Large intestine (tissue), 3 donors: ENCODE measurements at regions not wholly inside any gene's neighbourhood (a gene's known extent, or its start where the extent isn't known, plus 50 kb on each side); places are given as distances from the start of the nearest gene placed in this dataset.
"Not testable (repeated sequence)": the region's sequence is repeated elsewhere in the genome, so short reads cannot be mapped to it uniquely, and the experiment has no call there.

Experiments
- DNase-seq, 2 donors: peaks; one replicate each; pipeline versions ENCODE4 v3.0.0 to v3.0.0-alpha.2; 2013
- H3K27ac ChIP-seq: one replicate; pipeline ENCODE4 v1.5.1; 2013; ENCODE audit warnings: low read length
- H3K27me3 ChIP-seq: 2 replicates; pipeline ENCODE4 v1.6.1; 2013; ENCODE audit warnings: low read length; ENCODE audit not compliant: control insufficient read depth, insufficient read depth
- H3K36me3 ChIP-seq: 2 replicates; pipeline ENCODE4 v1.6.1; 2013; ENCODE audit warnings: low read length; ENCODE audit not compliant: control insufficient read depth, insufficient read depth
- H3K4me1 ChIP-seq: one replicate; pipeline ENCODE4 v1.6.1; 2013; ENCODE audit warnings: low read length; ENCODE audit not compliant: control insufficient read depth, insufficient read depth
- H3K4me3 ChIP-seq: one replicate; pipeline ENCODE4 v1.5.1; 2013; ENCODE audit warnings: low read length
- H3K9me3 ChIP-seq: one replicate; pipeline ENCODE4 v1.6.1; 2013; ENCODE audit warnings: mild to moderate bottlenecking, low read depth, low read length, moderate library complexity; ENCODE audit not compliant: control insufficient read depth
- WGBS: methylation state at CpG from one replicate; pipeline ENCODE4 v1.1.5; 2013; ENCODE audit warnings: low lambda C conversion rate; ENCODE audit not compliant: insufficient coverage; 5-methylcytosine and 5-hydroxymethylcytosine counted together

GRCh38 chr5:28957450-28957849 lies 1919.1 kb upstream of the CDH9 start:
- H3K27me3 ChIP-seq = no peaks in the 10 kb centered on the region
- no peaks in the 10 kb centered on the region for H3K9me3 ChIP-seq
- no peak overlapping the region for H3K27ac ChIP-seq
- no peak for DNase-seq
- H3K4me3 ChIP-seq = no peak overlapping the region
- no peaks in the 10 kb centered on the region for H3K4me1 ChIP-seq
- no peaks in the 10 kb centered on the region for H3K36me3 ChIP-seq

- Histone ChIP-seq H3K27me3 (no peaks in the 10 kb centered on the region), H3K9me3 (no peaks in the 10 kb centered on the region), H3K27ac (no peak overlapping the region), H3K36me3 (no peaks in the 10 kb centered on the region), H3K4me3 (no peak overlapping the region), H3K4me1 (no peaks in the 10 kb centered on the region)
- 93% methylated on average over 2 of the region's 4 CpGs for WGBS
- DNase-seq = no peak
Observed at GRCh38 chr5:28954074-28954473, 1915.7 kb upstream of the CDH9 start.

- H3K4me1 ChIP-seq = no peaks in the 10 kb centered on the region
- H3K4me3 ChIP-seq = no peak overlapping the region
- no peak for DNase-seq
- WGBS = 79% methylated on average over 2 of the region's 2 CpGs
- no peaks in the 10 kb centered on the region for H3K36me3 ChIP-seq
- H3K27me3 ChIP-seq = no peaks in the 10 kb centered on the region
- H3K27ac ChIP-seq = no peak overlapping the region
- no peaks in the 10 kb centered on the region for H3K9me3 ChIP-seq
Observed at GRCh38 chr5:28947865-28948264, 1909.5 kb upstream of the CDH9 start.

GRCh38 chr5:28945859-28946258 lies 1907.5 kb upstream of the CDH9 start:
- no peak for DNase-seq
- H3K9me3 ChIP-seq = no peaks in the 10 kb centered on the region

GRCh38 chr5:28929366-28929765 lies 1891.0 kb upstream of the CDH9 start:
- not testable (repeated sequence) for DNase-seq, H3K27ac ChIP-seq, H3K27me3 ChIP-seq, H3K4me1 ChIP-seq, H3K36me3 ChIP-seq, H3K4me3 ChIP-seq
- WGBS = no CpG with 5 or more reads among the region's 24 CpGs
- peaks cover 24% of the 10 kb centered on the region for H3K9me3 ChIP-seq

More at GRCh38 chr5:28945859-28946258, 1907.5 kb upstream of the CDH9 start:
- no peak overlapping the region for H3K27ac ChIP-seq
- H3K36me3 ChIP-seq = no peaks in the 10 kb centered on the region
- no peak overlapping the region for H3K4me3 ChIP-seq
- H3K4me1 ChIP-seq = no peaks in the 10 kb centered on the region
- H3K27me3 ChIP-seq = no peaks in the 10 kb centered on the region

GRCh38 chr5:28928327-28928790 lies 1890.0 kb upstream of the CDH9 start:
- H3K36me3 ChIP-seq, H3K4me3 ChIP-seq, H3K27ac ChIP-seq, H3K4me1 ChIP-seq, H3K27me3 ChIP-seq, DNase-seq: not testable (repeated sequence)
- peaks cover 24% of the 10 kb centered on the region for H3K9me3 ChIP-seq
- no CpG with 5 or more reads among the region's 23 CpGs for WGBS

GRCh38 chr5:28927559-28928326 lies 1889.4 kb upstream of the CDH9 start:
- Histone ChIP-seq H3K4me1 (no peaks in the 10 kb centered on the region), H3K9me3 (peaks cover 24% of the 10 kb centered on the region), H3K4me3 (no peak overlapping the region), H3K36me3 (no peaks in the 10 kb centered on the region), H3K27me3 (no peaks in the 10 kb centered on the region), H3K27ac (no peak overlapping the region)
- no peak for DNase-seq
- WGBS = no CpG with 5 or more reads among the region's 71 CpGs

GRCh38 chr5:28926422-28926821 lies 1888.0 kb upstream of the CDH9 start:
- Histone ChIP-seq H3K36me3 (no peaks in the 10 kb centered on the region), H3K4me1 (no peaks in the 10 kb centered on the region), H3K27ac (no peak overlapping the region), H3K9me3 (peaks cover 24% of the 10 kb centered on the region), H3K4me3 (no peak overlapping the region), H3K27me3 (no peaks in the 10 kb centered on the region)
- DNase-seq = no peak
- WGBS = no CpG with 5 or more reads among the region's 17 CpGs

- DNase-seq = no peak
- Histone ChIP-seq H3K27ac (no peak overlapping the region), H3K27me3 (no peaks in the 10 kb centered on the region), H3K4me3 (no peak overlapping the region), H3K36me3 (no peaks in the 10 kb centered on the region), H3K9me3 (no peaks in the 10 kb centered on the region), H3K4me1 (no peaks in the 10 kb centered on the region)
- WGBS = 100% methylated on average over 1 of the region's 2 CpGs
Observed at GRCh38 chr5:28917631-28918030, 1879.2 kb upstream of the CDH9 start.

- Histone ChIP-seq H3K4me3 (no peak overlapping the region), H3K27ac (no peak overlapping the region), H3K36me3 (no peaks in the 10 kb centered on the region), H3K9me3 (no peaks in the 10 kb centered on the region), H3K27me3 (no peaks in the 10 kb centered on the region), H3K4me1 (no peaks in the 10 kb centered on the region)
- WGBS = 85% methylated on average over 2 of the region's 2 CpGs
- no peak for DNase-seq
Observed at GRCh38 chr5:28914297-28914696, 1875.9 kb upstream of the CDH9 start.

- no peaks in the 10 kb centered on the region for H3K27me3 ChIP-seq
- no peaks in the 10 kb centered on the region for H3K4me1 ChIP-seq
- H3K36me3 ChIP-seq = no peaks in the 10 kb centered on the region
- no peaks in the 10 kb centered on the region for H3K9me3 ChIP-seq
- no peak for DNase-seq
- no peak overlapping the region for H3K4me3 ChIP-seq
- H3K27ac ChIP-seq = no peak overlapping the region
Observed at GRCh38 chr5:28903643-28904042, 1865.3 kb upstream of the CDH9 start.
